ENCODE measurements at regions not wholly inside any gene's neighbourhood (a gene's known extent, or its start where the extent isn't known, plus 50 kb on each side); places are given as distances from the start of the nearest gene placed in this dataset.

GRCh38 chr7:115223959-115224358 is 302.1 kb downstream of the MDFIC start:
- H3K4me3 ChIP-seq: no peak overlapping the region
- H3K27ac ChIP-seq (ENCODE audit: extremely low read depth, low read depth, low read length): no peak overlapping the region
- H3K9ac ChIP-seq (ENCODE audit: insufficient read depth in 1 of 2, low read depth in 2 of 2, low read length in 2 of 2): no peak overlapping the region
- BruUV-seq (replicated peaks): no TSS peak
- no peak for ATAC-seq
- no peaks in the 10 kb centered on the region for H4K20me1 ChIP-seq (replicated peaks; ENCODE audit: control insufficient read depth, insufficient read depth, low read length)
- no peaks in the 10 kb centered on the region for H3K36me3 ChIP-seq (ENCODE audit: control insufficient read depth, insufficient read depth, low read length)
- H3K9me1 ChIP-seq (ENCODE audit: control insufficient read depth, insufficient read depth, low read length): no peaks in the 10 kb centered on the region
- H3K79me2 ChIP-seq (ENCODE audit: control insufficient read depth, insufficient read depth, low read length): no peaks in the 10 kb centered on the region
- 0% methylated on average over 1 of the region's 1 CpG for WGBS (ENCODE audit: insufficient coverage, low coverage, missing lambda C conversion rate)
- H3K4me1 ChIP-seq (replicated peaks in 1 of 2; ENCODE audit: control insufficient read depth in 2 of 2, insufficient read depth in 2 of 2, low read length in 2 of 2): no peaks in the 10 kb centered on the region
- intact Hi-C loops (cut with micrococcal nuclease) (no loop called here), in situ Hi-C loops (cut with MboI) (no loop called here)
- no peak for FAIRE-seq
- DNase-seq (ENCODE audit: extremely low read depth in 1 of 4, low spot score in 3 of 4): no peak
- no peak overlapping the region for H2AFZ ChIP-seq (ENCODE audit: low read depth, low read length)
- CTCF ChIA-PET (ENCODE audit: low intra/inter-chr PET ratio): no interaction called here
- H3K9me3 ChIP-seq (replicated peaks; ENCODE audit: control insufficient read depth, insufficient read depth, low read depth, low read length): 0 out of 2 replicates have a peak, but pooled peaks cover 2% of the 10 kb centered on the region
- no peak overlapping the region for H3K4me2 ChIP-seq (ENCODE audit: insufficient read depth, low read length)
- POLR2A ChIA-PET: no interaction called here
- H3K27me3 ChIP-seq (ENCODE audit: control insufficient read depth in 2 of 2, insufficient read depth in 2 of 2, low read length in 2 of 2): no peaks in the 10 kb centered on the region
- TF ChIP-seq ZC3H8 (IDR thresholded peaks at IDR 0.05) (no peak), SRSF9 (IDR thresholded peaks at IDR 0.05; ENCODE audit: borderline replicate concordance, low read depth, low read length) (no peak), HMG20A (CRISPR knock-in tag; conservative IDR thresholded peaks at IDR 0.05) (no peak), EP400 (IDR thresholded peaks at IDR 0.05) (no peak), SAFB2 (IDR thresholded peaks at IDR 0.05; ENCODE audit: borderline replicate concordance, low read depth, low read length, severe bottlenecking) (no peak), SP1 (CRISPR knock-in tag; IDR thresholded peaks at IDR 0.05) (no peak), ZNF224 (CRISPR knock-in tag; IDR thresholded peaks at IDR 0.05) (no peak), BCOR (IDR thresholded peaks at IDR 0.05) (no peak), ATF2 (CRISPR knock-in tag; IDR thresholded peaks at IDR 0.05) (no peak), HMG20B (CRISPR knock-in tag; IDR thresholded peaks at IDR 0.05) (no peak), PHTF2 (CRISPR knock-in tag; IDR thresholded peaks at IDR 0.05) (no peak), HDAC1 (IDR thresholded peaks at IDR 0.05) (no peak), ATF7 (IDR thresholded peaks at IDR 0.05) (no peak), SUPT5H (IDR thresholded peaks at IDR 0.05) (no peak), CUX1 (CRISPR knock-in tag; IDR thresholded peaks at IDR 0.05) (no peak), ETV5 (CRISPR knock-in tag; IDR thresholded peaks at IDR 0.05; ENCODE audit: low read depth) (no peak), STAG1 (CRISPR knock-in tag; IDR thresholded peaks at IDR 0.05; ENCODE audit: borderline replicate concordance) (no peak), NR2C2 (CRISPR knock-in tag; IDR thresholded peaks at IDR 0.05) (no peak), NR2C2 (tag; IDR thresholded peaks at IDR 0.05) (no peak)
